Thymus (tissue), 11 donors: ENCODE measurements at regions not wholly inside any gene's neighbourhood (a gene's known extent, or its start where the extent isn't known, plus 50 kb on each side); places are given as distances from the start of the nearest gene placed in this dataset.

ENCODE experiments used
- DNase-seq, 9 donors: peaks; one replicate each; pipeline ENCODE4 v3.0.0-alpha.2; 2013; ENCODE audit warnings: low spot score in 9 of 9, low read depth in 6 of 9, missing footprints in 1 of 9
- H3K27ac ChIP-seq, 2 donors: one replicate each; pipeline ENCODE4 v1.5.1; 2013; ENCODE audit warnings: control low read depth in 1 of 2, low read depth in 1 of 2, low read length in 1 of 2, mild to moderate bottlenecking in 1 of 2, moderate library complexity in 1 of 2
- H3K27me3 ChIP-seq, 2 donors: one replicate each; pipeline ENCODE4 v1.5.1; 2013; ENCODE audit warnings: low read length in 1 of 2; ENCODE audit not compliant: control insufficient read depth in 2 of 2, insufficient read depth in 1 of 2
- H3K36me3 ChIP-seq, 2 donors: one replicate each; pipeline ENCODE4 v1.5.1; 2013; ENCODE audit warnings: low read length in 1 of 2, mild to moderate bottlenecking in 1 of 2, moderate library complexity in 1 of 2; ENCODE audit not compliant: control insufficient read depth in 2 of 2, insufficient read depth in 2 of 2
- H3K4me1 ChIP-seq, 2 donors: one replicate each; pipeline ENCODE4 v1.5.1; 2013; ENCODE audit warnings: low read length in 2 of 2; ENCODE audit not compliant: control insufficient read depth in 2 of 2, insufficient read depth in 2 of 2
- H3K4me3 ChIP-seq, 2 donors: one replicate each; pipeline ENCODE4 v1.5.1; 2013; ENCODE audit warnings: low read length in 2 of 2, control low read depth in 1 of 2, mild to moderate bottlenecking in 1 of 2
- H3K9me3 ChIP-seq, 2 donors: one replicate each; pipeline ENCODE4 v1.5.1; 2013; ENCODE audit warnings: low read length in 1 of 2, mild to moderate bottlenecking in 1 of 2; ENCODE audit not compliant: control insufficient read depth in 2 of 2, insufficient read depth in 1 of 2
- WGBS: extraction: QIAGEN DNeasy Blood & Tissue Kit; methylation state at CpG from one replicate; pipeline ENCODE4 v1.1.7; 2013; 5-methylcytosine and 5-hydroxymethylcytosine counted together
- donor health status: healthy.

DNA sequence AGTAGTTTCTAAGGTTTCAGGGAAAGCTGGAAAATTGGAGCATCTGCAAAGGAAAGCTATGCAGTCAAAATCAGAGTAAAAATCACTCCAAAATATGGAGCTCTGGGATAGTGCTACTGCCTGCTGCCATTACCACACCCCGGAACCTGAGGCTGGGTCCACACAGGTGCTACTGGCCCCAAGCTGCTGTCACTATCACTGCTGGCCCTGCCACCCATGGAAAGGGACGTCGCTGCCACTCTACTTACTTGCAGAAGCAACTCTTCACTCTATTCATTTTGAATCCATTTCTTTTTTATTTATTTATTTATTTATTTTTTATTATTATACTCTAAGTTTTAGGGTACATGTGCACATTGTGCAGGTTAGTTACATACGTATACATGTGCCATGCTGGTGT lies 60.3 kb upstream of the RGS18 start:
- Histone ChIP-seq H3K4me1 (no peaks in the 10 kb centered on the region), H3K27me3 (no peaks in the 10 kb centered on the region), H3K27ac (no peak overlapping the region), H3K36me3 (no peaks in the 10 kb centered on the region), H3K4me3 (no peak overlapping the region), H3K9me3 (no peaks in the 10 kb centered on the region)
- DNase-seq, result no peak
- 96% methylated on average over 4 of the region's 4 CpGs for WGBS

GRCh38 chr1:192099328-192099727 lies 58.9 kb upstream of the RGS18 start:
- Histone ChIP-seq H3K9me3 (no peaks in the 10 kb centered on the region), H3K4me1 (no peaks in the 10 kb centered on the region), H3K36me3 (no peaks in the 10 kb centered on the region), H3K27me3 (no peaks in the 10 kb centered on the region), H3K4me3 (no peak overlapping the region), H3K27ac (no peak overlapping the region)
- no peak for DNase-seq

- Histone ChIP-seq H3K4me3 (no peak overlapping the region), H3K27ac (no peak overlapping the region), H3K27me3 (no peaks in the 10 kb centered on the region), H3K9me3 (no peaks in the 10 kb centered on the region), H3K36me3 (no peaks in the 10 kb centered on the region), H3K4me1 (no peaks in the 10 kb centered on the region)
- 95% methylated on average over 6 of the region's 6 CpGs for WGBS
- no peak for DNase-seq
These were observed 57.4 kb upstream of the RGS18 start for GRCh38 chr1:192100686-192101468.

DNA sequence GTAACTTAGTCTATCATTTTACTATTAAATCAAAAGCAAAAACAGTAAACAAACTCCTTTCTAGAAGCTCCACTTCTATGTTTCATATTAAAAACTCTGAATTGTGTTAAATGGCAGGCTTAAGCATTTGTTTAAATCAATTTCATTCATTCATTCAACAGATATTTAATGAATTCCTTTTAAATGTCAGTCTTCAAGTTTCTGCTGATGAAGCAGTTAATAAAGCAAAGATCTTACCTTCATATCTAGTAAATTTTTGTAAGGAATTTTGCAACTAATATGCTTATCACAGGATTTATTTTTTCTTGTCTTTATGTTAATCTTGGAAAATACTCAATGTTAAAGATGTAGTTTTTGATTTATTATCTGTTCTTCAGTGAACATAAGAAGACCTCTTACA lies 54.1 kb upstream of the RGS18 start:
- Histone ChIP-seq H3K9me3 (no peaks in the 10 kb centered on the region), H3K4me1 (no peaks in the 10 kb centered on the region), H3K36me3 (no peaks in the 10 kb centered on the region), H3K4me3 (no peak overlapping the region), H3K27ac (no peak overlapping the region), H3K27me3 (no peaks in the 10 kb centered on the region)
- DNase-seq, result no peak

- no peaks in the 10 kb centered on the region for H3K36me3 ChIP-seq
- WGBS, result 94% methylated on average over 1 of the region's 1 CpG
- H3K27me3 ChIP-seq, result no peaks in the 10 kb centered on the region
- H3K27ac ChIP-seq, result no peak overlapping the region
- H3K9me3 ChIP-seq, result no peaks in the 10 kb centered on the region
- no peaks in the 10 kb centered on the region for H3K4me1 ChIP-seq
- no peak overlapping the region for H3K4me3 ChIP-seq
- DNase-seq, result no peak
These were observed 53.4 kb upstream of the RGS18 start for GRCh38 chr1:192104852-192105251.

GRCh38 chr1:192108161-192108560 lies 50.1 kb upstream of the RGS18 start:
- WGBS, result 99% methylated on average over 2 of the region's 2 CpGs
- Histone ChIP-seq H3K9me3 (no peaks in the 10 kb centered on the region), H3K27me3 (no peaks in the 10 kb centered on the region), H3K4me3 (no peak overlapping the region), H3K36me3 (no peaks in the 10 kb centered on the region), H3K4me1 (no peaks in the 10 kb centered on the region), H3K27ac (no peak overlapping the region)
- no peak for DNase-seq
